ENCODE measurements at regions not wholly inside any gene's neighbourhood (a gene's known extent, or its start where the extent isn't known, plus 50 kb on each side); places are given as distances from the start of the nearest gene placed in this dataset.

DNA sequence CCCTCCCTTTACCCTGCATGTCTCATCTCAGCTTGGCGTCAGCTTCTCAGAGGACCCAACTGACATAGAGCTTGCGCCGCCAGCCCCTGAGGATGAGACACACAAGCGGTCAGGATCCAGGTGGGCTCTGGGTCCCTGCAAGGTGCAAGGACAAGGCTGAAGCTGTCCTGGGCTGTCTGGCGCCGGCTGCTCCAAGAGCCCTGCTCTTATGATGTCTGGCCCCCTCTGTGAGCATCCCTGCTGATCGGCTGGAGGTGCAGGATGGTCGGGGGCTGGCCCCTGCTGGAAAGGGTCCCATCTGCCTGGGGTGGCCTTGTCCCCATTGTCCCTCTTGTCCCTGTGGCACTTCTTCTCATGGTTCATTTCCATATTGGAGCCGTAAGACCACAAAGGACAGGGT, 479.0 kb downstream of the NPHP4 start:
- no peak for TF ChIP-seq EZH2 (IDR thresholded peaks at IDR 0.05)
- TF ChIP-seq, protein P1, sequence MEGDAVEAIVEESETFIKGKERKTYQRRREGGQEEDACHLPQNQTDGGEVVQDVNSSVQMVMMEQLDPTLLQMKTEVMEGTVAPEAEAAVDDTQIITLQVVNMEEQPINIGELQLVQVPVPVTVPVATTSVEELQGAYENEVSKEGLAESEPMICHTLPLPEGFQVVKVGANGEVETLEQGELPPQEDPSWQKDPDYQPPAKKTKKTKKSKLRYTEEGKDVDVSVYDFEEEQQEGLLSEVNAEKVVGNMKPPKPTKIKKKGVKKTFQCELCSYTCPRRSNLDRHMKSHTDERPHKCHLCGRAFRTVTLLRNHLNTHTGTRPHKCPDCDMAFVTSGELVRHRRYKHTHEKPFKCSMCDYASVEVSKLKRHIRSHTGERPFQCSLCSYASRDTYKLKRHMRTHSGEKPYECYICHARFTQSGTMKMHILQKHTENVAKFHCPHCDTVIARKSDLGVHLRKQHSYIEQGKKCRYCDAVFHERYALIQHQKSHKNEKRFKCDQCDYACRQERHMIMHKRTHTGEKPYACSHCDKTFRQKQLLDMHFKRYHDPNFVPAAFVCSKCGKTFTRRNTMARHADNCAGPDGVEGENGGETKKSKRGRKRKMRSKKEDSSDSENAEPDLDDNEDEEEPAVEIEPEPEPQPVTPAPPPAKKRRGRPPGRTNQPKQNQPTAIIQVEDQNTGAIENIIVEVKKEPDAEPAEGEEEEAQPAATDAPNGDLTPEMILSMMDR (IDR thresholded peaks at IDR 0.05) = no peak

All from neural progenitor cell (in vitro differentiated cells).